PFSK-1 (cell line): ENCODE measurements at regions not wholly inside any gene's neighbourhood (a gene's known extent, or its start where the extent isn't known, plus 50 kb on each side); places are given as distances from the start of the nearest gene placed in this dataset.

Experiments
- SIN3A ChIP-seq: IDR thresholded peaks from 2 replicates; pipeline ENCODE4 v1.6.1; 2012; ENCODE audit warnings: mild to moderate bottlenecking, low read length, moderate library complexity, borderline replicate concordance; ENCODE audit not compliant: insufficient read depth
- TF ChIP-seq, protein P1 (sequence below), 2 experiments: IDR thresholded peaks; 2 replicates each; pipeline versions ENCODE4 v1.6.1 to v1.8.0; 2011 to 2012; ENCODE audit warnings: low read depth in 2 of 2, low read length in 2 of 2, control low read depth in 1 of 2, inconsistent platforms in 1 of 2, mild to moderate bottlenecking in 1 of 2, moderate library complexity in 1 of 2; ENCODE audit not compliant: insufficient read depth in 1 of 2

DNA sequence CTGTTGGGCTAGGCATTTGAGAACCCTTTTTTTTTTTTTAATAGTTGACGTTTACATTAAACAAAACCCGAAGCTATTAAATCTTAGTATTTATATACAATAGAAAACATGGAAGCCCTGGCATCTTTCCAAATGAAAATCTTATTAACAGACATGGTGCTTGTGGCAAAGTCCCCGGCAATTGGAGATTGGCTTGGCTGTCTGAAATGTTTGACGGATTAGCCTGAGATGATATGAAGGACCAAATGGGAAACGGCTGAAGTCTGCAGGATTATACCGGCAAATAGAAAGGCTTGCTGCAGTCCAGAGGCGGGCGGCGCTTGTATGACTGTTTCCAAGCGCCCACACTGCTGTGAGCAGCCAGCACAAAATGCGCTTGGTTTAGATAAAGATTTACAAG lies 105.6 kb downstream of the BUB3 start:
- TF ChIP-seq, protein P1, sequence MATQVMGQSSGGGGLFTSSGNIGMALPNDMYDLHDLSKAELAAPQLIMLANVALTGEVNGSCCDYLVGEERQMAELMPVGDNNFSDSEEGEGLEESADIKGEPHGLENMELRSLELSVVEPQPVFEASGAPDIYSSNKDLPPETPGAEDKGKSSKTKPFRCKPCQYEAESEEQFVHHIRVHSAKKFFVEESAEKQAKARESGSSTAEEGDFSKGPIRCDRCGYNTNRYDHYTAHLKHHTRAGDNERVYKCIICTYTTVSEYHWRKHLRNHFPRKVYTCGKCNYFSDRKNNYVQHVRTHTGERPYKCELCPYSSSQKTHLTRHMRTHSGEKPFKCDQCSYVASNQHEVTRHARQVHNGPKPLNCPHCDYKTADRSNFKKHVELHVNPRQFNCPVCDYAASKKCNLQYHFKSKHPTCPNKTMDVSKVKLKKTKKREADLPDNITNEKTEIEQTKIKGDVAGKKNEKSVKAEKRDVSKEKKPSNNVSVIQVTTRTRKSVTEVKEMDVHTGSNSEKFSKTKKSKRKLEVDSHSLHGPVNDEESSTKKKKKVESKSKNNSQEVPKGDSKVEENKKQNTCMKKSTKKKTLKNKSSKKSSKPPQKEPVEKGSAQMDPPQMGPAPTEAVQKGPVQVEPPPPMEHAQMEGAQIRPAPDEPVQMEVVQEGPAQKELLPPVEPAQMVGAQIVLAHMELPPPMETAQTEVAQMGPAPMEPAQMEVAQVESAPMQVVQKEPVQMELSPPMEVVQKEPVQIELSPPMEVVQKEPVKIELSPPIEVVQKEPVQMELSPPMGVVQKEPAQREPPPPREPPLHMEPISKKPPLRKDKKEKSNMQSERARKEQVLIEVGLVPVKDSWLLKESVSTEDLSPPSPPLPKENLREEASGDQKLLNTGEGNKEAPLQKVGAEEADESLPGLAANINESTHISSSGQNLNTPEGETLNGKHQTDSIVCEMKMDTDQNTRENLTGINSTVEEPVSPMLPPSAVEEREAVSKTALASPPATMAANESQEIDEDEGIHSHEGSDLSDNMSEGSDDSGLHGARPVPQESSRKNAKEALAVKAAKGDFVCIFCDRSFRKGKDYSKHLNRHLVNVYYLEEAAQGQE (IDR thresholded peaks at IDR 0.05; ENCODE audit: insufficient read depth in 1 of 2, low read depth in 2 of 2, low read length in 2 of 2): no peak
- TF ChIP-seq SIN3A: no peak
